DMS79 (cell line): ENCODE measurements at regions not wholly inside any gene's neighbourhood (a gene's known extent, or its start where the extent isn't known, plus 50 kb on each side); places are given as distances from the start of the nearest gene placed in this dataset.

Source experiments
- DNase-seq: peaks from one replicate; lab custom pipeline; 2025; lab: John Stamatoyannopoulos, UW

DNA sequence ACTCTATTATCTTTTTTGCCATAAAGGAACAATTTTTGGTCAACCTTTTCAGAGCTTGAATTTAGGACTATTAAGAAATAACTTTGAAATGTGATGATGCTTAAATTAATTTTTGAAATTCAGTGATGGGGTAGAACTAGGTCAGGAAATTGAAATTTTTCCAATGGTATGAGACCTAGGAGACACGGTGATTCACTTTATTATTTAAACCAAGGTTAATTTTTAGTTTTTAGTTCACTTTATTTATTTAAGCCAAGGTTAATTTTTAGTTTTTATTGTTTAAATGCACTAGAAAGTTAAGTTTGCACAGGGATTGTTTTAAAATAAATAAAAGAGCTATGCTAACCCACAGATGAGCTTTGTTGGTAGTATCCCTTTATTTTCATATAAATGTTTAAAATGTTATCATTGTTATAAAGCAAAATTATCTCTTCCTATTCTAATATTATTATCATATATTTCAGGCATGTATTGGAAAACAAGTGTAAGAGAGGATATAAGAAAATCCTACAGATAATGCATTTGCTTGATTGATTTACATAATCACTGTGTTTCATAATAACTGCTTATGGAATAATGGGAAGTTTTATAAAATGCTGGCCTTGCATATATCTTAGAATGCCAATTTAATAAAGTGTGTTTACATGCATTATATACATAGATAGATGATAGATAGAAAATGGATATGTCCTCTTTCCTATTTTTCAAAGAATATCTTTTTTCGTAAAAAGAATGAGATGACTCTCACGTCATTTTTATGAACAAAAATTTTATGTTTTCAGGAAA, 163.6 kb downstream of the HGF start:
- no peak for DNase-seq

DNA sequence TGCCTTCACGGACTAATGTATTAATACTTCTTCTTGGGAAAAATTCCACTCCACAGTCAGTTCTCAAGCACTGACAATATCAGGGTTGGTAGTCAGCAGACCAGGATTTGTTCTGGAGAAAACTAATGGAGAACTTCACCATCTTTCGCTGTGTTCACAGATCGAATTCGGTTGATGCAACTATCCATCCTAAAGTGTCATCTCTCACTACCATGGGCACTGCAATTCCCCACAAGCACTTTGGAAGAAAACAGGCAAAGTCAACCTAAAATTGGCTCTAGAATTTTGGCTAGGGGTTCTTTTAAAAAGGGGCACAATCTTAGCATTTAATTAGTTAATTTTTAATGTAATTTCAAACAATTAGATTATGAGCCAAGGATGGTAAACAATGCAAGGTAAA, 164.4 kb downstream of the HGF start:
- DNase-seq = no peak

- DNase-seq = no peak
Measured at GRCh38 chr7:81604808-81605174, 165.1 kb downstream of the HGF start.

DNA sequence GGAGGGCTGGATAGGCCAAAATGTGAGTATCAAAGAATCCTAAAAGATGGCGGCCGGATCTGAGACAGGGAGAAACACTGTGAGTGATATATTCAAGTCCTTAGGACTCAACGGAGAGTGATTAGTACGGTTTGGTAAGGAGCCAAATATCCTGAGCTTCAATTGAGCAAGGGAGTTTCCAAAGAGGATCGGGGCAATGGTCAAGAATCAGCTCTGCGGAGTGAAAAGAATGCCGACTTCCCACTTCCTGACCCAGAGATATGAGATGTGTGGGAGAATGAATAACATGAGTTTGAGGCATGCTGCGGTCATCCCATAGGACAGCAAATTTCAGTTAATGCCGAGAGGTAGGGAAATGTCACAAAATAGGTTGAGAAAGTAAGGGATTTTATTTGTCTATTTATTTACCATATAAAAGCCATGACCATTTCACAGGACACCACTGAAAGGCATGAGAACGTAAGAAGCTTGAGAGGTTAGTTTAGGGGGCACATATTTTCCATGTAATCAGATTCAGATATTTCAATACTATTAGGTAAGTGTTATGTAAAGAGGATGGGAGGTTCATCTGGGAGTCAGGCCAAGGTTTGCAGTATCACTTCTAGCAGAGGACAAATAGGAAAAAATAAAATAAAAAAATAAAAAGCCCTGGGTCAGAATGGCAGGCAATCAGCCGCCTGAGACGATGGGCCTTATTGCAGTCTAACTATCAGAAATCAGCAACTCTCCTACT, 165.6 kb downstream of the HGF start:
- no peak for DNase-seq

DNA sequence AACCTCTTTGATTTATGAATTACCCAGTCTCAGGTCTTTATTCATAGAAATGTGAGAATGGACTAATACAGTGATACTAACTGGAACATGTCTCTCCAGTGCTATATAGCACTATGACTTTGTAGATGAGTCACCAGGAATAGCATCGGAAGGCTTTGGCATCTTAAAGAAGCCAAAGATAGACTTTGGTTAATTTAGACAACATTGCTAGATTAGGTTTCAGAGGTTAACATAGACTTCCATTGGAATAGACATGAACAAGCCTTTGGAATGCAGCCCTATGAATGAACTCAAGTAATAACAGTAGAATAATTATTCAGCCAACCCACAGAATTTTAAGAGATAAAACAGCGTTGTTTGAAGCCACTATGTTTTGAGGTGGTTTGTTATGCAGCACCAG, 169.2 kb downstream of the HGF start:
- DNase-seq = no peak

DNA sequence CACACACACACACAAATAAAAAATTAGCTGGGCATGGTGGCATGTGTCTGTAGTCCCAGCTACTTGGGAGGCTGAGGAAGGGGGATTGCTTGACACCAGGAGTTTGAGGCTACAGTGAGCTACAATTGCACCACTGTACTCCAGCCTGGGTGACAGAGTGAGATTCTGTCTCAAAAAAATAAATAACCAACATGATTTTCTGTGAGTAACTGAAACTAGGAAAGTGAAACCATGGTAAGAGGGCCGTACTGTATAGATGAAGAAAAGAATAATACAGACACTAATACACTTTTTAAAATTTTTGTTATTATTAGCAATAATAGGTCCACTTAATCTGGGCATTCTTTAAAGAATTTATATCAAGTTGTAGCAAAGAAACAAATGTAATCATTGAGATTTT, 170.9 kb downstream of the HGF start:
- DNase-seq = no peak

DNA sequence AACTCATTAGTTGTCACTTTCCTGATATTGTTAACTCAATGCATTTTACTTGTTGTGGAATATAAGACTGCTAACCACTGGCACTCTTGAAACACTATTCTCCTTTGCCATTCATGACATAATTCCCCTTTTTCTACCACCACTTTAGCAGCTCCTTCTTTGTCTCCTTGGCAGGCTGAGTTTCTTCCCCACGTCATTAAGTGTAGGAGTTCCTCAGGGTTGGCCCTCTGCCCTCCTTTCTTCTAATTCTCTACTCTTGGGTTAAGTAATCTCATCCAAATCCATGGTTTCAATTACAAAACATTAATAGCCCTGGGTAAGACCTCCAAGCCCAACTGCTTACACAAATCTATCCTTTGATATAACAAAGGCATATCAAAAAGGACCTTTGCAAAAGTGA, 175.1 kb downstream of the HGF start:
- DNase-seq = no peak

DNA sequence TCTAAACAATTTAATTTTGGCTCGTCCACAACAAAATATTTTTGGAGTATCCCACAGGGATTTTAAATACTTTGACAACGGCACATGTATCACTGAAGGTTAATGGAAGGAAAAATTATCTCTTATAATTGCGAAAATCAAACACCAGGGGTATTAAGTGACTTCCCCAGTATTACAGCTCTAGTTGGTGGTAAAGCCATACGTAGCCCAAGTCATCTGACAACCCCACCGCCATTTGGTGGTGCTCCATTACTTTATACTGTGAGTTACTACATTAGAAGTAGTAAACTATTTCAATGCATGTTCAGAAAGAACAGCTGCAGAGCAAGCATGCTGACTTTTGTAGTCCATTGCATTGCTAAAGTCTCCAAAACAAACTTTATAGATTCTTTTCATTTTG, 179.7 kb downstream of the HGF start:
- no peak for DNase-seq

GRCh38 chr7:81584667-81585066, 185.2 kb downstream of the HGF start:
- DNase-seq = no peak

DNA sequence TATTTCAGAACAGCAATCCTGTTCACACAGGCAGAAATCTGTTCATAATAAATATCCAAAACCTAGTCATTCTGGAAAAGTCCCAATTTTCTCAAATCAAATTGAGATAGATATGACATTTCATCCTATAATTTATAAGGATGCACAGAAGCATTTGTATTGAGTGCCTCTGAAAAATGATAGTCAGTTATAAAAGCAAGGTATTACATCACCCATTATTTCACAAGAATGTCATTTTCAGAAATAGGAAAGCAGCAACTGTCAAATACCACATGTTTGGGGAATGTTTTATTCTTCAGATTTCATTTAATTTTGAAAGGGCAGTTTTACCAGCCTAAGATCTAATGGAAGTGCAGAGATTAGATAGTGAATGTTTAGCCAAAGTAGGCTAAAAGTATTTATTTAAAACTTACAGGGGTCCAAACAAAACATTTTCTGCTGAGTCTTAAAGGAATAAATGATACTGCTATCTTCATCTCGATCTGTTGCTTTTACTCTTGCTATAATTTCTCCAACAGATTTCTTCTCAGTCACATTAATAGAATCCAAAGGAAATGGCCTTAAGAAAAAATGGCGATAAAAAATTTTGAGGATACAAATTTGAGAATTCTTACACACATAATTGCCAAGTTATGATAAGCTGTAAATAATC, 185.8 kb downstream of the HGF start:
- DNase-seq = no peak

DNA sequence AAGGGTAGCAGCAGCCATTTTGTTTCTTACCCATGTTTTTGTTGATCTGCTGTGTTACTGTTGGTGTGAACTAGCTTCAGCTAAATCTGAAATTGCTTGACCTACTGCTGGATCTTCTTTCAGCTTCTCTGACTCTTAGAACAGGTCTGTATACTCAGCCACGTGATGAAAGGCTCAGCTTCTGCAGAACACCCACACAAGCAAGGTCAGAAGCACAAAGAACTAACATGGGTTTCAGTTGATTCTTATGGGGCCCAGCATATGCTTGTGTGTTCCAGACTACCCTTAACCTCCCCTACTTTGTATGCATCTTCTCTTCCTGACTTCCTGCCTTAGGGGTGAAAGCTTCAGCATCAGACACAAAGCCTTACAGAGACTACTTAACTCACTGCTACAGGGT, 186.8 kb downstream of the HGF start:
- DNase-seq = no peak

- no peak for DNase-seq
Measured at GRCh38 chr7:81577642-81578340, 192.1 kb downstream of the HGF start.

- no peak for DNase-seq
Measured at GRCh38 chr7:81574723-81575326, 195.0 kb downstream of the HGF start.

DNA sequence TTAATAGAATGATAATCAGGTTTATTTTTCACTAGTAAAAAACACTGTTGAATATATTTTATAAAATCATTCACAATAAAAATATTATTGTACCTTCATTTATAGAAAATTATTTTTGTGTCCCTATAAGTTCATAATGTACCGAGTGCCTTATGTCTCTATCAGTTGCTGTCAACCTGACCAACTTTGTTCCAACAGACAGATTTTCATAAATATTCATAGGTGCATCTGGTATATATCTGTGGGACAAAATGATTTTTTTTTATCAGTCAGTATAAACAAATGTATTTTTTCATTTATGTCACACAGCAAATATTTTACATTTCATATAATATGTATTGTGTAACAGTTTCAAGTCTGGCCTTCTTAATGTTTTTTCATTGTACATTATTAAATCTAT, 195.9 kb downstream of the HGF start:
- no peak for DNase-seq

GRCh38 chr7:81573128-81573527, 196.7 kb downstream of the HGF start:
- DNase-seq = no peak

- no peak for DNase-seq
Measured at GRCh38 chr7:81562581-81562980, 207.3 kb downstream of the HGF start.

- no peak for DNase-seq
Measured at GRCh38 chr7:81560708-81561107, 209.1 kb downstream of the HGF start.

DNA sequence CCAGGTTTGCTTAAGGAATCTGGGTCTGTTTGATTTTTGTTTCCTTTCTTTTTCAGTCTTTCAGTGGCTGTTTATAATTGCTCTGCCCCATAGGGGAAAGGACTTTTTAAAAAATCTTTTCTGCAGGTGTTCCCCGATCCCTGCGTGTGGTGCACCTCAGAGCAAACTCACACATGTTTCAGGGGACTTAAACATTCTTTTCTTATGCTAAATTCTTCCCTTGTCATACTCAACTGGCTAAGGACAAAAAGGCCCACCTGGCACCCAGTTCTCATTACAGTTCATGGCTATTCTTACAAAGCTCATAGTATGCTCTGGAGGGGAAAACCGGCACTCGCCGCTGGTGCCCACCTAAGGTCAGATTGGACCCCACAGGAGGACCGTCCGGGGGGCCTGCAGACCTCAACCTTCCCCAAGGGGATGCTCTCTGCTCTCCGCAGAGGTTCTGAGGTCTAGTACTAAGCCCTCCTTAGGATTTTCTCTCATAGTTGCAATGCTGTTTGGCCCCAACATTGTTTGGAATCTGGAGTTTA, 220.3 kb downstream of the HGF start:
- DNase-seq = no peak

DNA sequence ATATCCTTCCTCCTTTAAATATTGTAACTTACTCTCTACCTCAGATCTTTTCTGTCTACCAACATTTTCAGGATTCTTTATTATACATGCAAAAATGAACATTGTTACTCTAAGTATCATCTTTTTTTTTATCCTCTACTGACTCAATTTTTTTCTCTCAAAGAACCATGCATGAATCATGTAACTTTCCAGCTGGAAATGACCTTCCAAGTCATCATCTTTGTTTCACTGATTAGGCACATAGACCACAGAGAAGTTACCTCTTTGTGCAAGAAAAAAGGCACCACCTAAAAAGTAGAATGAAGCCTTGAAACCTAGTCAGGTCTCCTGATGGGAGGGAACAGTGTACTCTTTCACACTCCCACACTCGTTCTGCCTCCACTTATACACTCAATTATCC, 234.9 kb downstream of the HGF start:
- DNase-seq = no peak

DNA sequence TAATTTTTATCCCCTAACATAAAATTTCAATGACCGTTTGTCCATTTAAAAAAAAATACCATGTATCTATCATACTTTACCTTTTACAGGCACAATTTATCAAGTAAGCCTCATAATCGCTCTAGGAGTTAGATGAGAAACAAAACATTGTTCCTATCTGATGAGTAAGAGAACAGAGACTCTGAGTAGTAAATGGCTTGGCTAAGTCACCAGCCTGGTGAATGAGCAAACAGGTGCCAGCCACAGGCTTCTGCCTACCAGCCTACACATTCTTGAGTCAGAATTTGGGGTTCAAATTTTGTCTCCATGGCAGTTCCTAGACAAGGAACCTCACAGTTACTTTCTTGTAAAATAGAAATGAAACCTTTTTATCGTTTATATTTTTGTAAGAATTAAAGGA, 235.4 kb downstream of the HGF start:
- DNase-seq = no peak

- no peak for DNase-seq
Measured at GRCh38 chr7:81533931-81534330, 235.9 kb downstream of the HGF start.

DNA sequence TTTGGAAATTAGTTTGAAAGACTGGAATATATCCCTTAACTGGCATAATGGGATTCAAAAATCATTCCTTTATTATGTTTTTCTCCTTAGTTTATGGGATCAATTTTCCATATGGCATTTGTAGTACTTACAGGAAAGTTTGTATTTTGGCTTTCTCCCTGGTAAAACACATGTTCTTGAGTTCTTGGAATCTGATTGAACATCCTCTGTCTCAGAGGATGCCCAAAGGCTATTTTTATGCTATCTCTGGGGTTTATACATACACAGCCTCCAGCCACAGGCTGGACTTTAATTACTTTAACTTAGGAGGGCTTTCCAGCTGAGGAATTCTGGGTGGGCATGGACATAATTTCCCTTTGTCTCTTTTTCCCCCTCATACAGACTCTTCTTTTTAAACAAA, 236.4 kb downstream of the HGF start:
- no peak for DNase-seq
